H1 (cell line): ENCODE measurements at regions not wholly inside any gene's neighbourhood (a gene's known extent, or its start where the extent isn't known, plus 50 kb on each side); places are given as distances from the start of the nearest gene placed in this dataset.

Experiments
- CTCF ChIA-PET: fragments of 300-600 bp; sonication (Branson Sonifier 250); formaldehyde crosslinking; loops from one replicate; lab custom pipeline; 2021; ENCODE audit not compliant: partially characterized antibody; lab: Charles Lee
- POLR2A ChIA-PET: fragments of 300-600 bp; sonication (Branson Sonifier 250); formaldehyde crosslinking; loops from one replicate; lab custom pipeline; 2021; ENCODE audit warnings: inconsistent platforms; ENCODE audit not compliant: partially characterized antibody; lab: Charles Lee
- DNase-seq, 2 experiments: peaks; one replicate each; pipeline versions ENCODE4 v3.0.0 to v3.0.0-alpha.2; 2010 to 2022; ENCODE audit warnings: low spot score in 2 of 2, low read depth in 1 of 2, mixed read lengths in 1 of 2
- FAIRE-seq: peaks from 2 replicates; lab custom pipeline; 2011; peaks lifted over from hg19 to GRCh38; lab: Jason Lieb, UNC
- H2AFZ ChIP-seq: 2 replicates; pipeline ENCODE4 v1.8.1; 2012; ENCODE audit warnings: low read length, inconsistent platforms
- H2AK5ac ChIP-seq: 2 replicates; pipeline ENCODE4 v1.6.1; 2013; ENCODE audit warnings: low read depth, low read length
- H2BK120ac ChIP-seq: replicated peaks from 2 replicates; pipeline ENCODE3; 2013; ENCODE audit warnings: low read depth, low read length, inconsistent platforms
- H2BK12ac ChIP-seq: 2 replicates; pipeline ENCODE4 v1.6.1; 2013; ENCODE audit warnings: low read depth, low read length
- H2BK15ac ChIP-seq: 2 replicates; pipeline ENCODE4 v1.6.1; 2013; ENCODE audit warnings: low read length
- H2BK20ac ChIP-seq: 2 replicates; pipeline ENCODE4 v1.6.1; 2013; ENCODE audit warnings: low read length
- H2BK5ac ChIP-seq: 2 replicates; pipeline ENCODE4 v1.6.1; 2013; ENCODE audit warnings: low read depth, low read length
- H3K14ac ChIP-seq: 2 replicates; pipeline ENCODE4 v1.6.1; 2013; ENCODE audit warnings: inconsistent platforms; ENCODE audit not compliant: insufficient read length
- H3K18ac ChIP-seq: 2 replicates; pipeline ENCODE4 v1.6.1; 2013; ENCODE audit warnings: low read length; ENCODE audit errors: extremely low read depth
- H3K23ac ChIP-seq: 2 replicates; pipeline ENCODE4 v1.6.1; 2013; ENCODE audit warnings: inconsistent platforms; ENCODE audit not compliant: insufficient read length
- H3K23me2 ChIP-seq: 2 replicates; pipeline ENCODE4 v1.6.1; 2013; ENCODE audit warnings: low read depth, low read length
- H3K27ac ChIP-seq: 2 replicates; pipeline ENCODE4 v1.6.1; 2011; ENCODE audit warnings: low read depth, low read length, inconsistent platforms
- H3K27me3 ChIP-seq, 4 experiments: replicated peaks in 1 of 4; 1 replicate in 1 of 4; 2 replicates in 3 of 4; pipeline versions ENCODE4 v1.6.1 to v1.8.1; 2011 to 2013; ENCODE audit warnings: low read length in 3 of 4, mild to moderate bottlenecking in 3 of 4, inconsistent platforms in 2 of 4, mixed read lengths in 2 of 4, moderate library complexity in 1 of 4; ENCODE audit not compliant: control insufficient read depth in 3 of 4, insufficient read depth in 3 of 4; ENCODE audit errors: extremely low read depth in 1 of 4
- H3K36me3 ChIP-seq, 4 experiments: 2 replicates each; pipeline versions ENCODE4 v1.6.1 to v1.8.1; 2011 to 2013; ENCODE audit warnings: mild to moderate bottlenecking in 4 of 4, low read length in 3 of 4, moderate library complexity in 2 of 4, control low read depth in 1 of 4, inconsistent platforms in 1 of 4; ENCODE audit not compliant: insufficient read depth in 4 of 4, control insufficient read depth in 2 of 4
- H3K4ac ChIP-seq: replicated peaks from 2 replicates; pipeline ENCODE3; 2013; ENCODE audit warnings: low read length, low read depth, mixed read lengths, inconsistent platforms; ENCODE audit not compliant: insufficient read length
- H3K4me1 ChIP-seq, 4 experiments: replicated peaks in 1 of 4; 1 replicate in 1 of 4; 2 replicates in 3 of 4; pipeline versions ENCODE4 v1.6.1 to v1.8.1; 2011 to 2013; ENCODE audit warnings: low read length in 3 of 4, inconsistent platforms in 2 of 4, mixed read lengths in 1 of 4; ENCODE audit not compliant: insufficient read depth in 4 of 4, control insufficient read depth in 3 of 4
- H3K4me2 ChIP-seq, 2 experiments: 2 replicates each; pipeline versions ENCODE4 v1.6.1 to v1.8.1; 2011 to 2013; ENCODE audit warnings: low read depth in 2 of 2, low read length in 2 of 2, control low read depth in 1 of 2, inconsistent platforms in 1 of 2, mild to moderate bottlenecking in 1 of 2; ENCODE audit not compliant: insufficient read depth in 1 of 2
- H3K4me3 ChIP-seq, 4 experiments: fragments of 200-600, 300-600 bp in 1 of 4; sonication (generic), shearing (Covaris generic), sonication (Bioruptor Twin) in 1 of 4; 2 replicates each; pipeline versions ENCODE4 v1.5.1 to v1.8.1; 2011 to 2016; ENCODE audit warnings: low read length in 4 of 4, low read depth in 3 of 4, control low read depth in 2 of 4, inconsistent platforms in 2 of 4, mild to moderate bottlenecking in 2 of 4, mixed read lengths in 1 of 4, moderate library complexity in 1 of 4; ENCODE audit not compliant: insufficient read depth in 2 of 4; ENCODE audit errors: extremely low read depth in 1 of 4
- H3K56ac ChIP-seq: replicated peaks from 2 replicates; pipeline ENCODE3; 2013; ENCODE audit warnings: low read depth, mild to moderate bottlenecking, mixed read lengths, low read length, inconsistent platforms; ENCODE audit not compliant: insufficient read length
- H3K79me1 ChIP-seq: 2 replicates; pipeline ENCODE4 v1.6.1; 2013; ENCODE audit warnings: low read depth, low read length, control low read depth
- H3K79me2 ChIP-seq, 2 experiments: 2 replicates each; pipeline versions ENCODE4 v1.6.1 to v1.8.1; 2012 to 2013; ENCODE audit warnings: low read length in 2 of 2, mild to moderate bottlenecking in 2 of 2, inconsistent platforms in 1 of 2; ENCODE audit not compliant: insufficient read depth in 2 of 2, control insufficient read depth in 1 of 2
- H3K9ac ChIP-seq, 4 experiments: replicated peaks in 1 of 4; 1 replicate in 1 of 4; 2 replicates in 3 of 4; pipeline versions ENCODE4 v1.6.1 to v1.8.1; 2011 to 2013; ENCODE audit warnings: low read depth in 3 of 4, low read length in 3 of 4, control low read depth in 2 of 4, mild to moderate bottlenecking in 2 of 4, moderate library complexity in 2 of 4, inconsistent platforms in 1 of 4; ENCODE audit errors: extremely low read depth in 1 of 4
- H3K9me3 ChIP-seq, 2 experiments: 2 replicates each; pipeline versions ENCODE4 v1.6.1 to v1.8.1; 2012 to 2013; ENCODE audit warnings: mild to moderate bottlenecking in 2 of 2, moderate library complexity in 2 of 2, control low read depth in 1 of 2, inconsistent platforms in 1 of 2, low read depth in 1 of 2, low read length in 1 of 2, mixed read lengths in 1 of 2; ENCODE audit not compliant: insufficient read depth in 2 of 2
- H4K20me1 ChIP-seq, 2 experiments: replicated peaks in 1 of 2; 2 replicates each; pipeline versions ENCODE3 to v1.8.1; 2011 to 2013; ENCODE audit warnings: inconsistent platforms in 2 of 2, low read length in 2 of 2, mild to moderate bottlenecking in 1 of 2; ENCODE audit not compliant: insufficient read depth in 2 of 2, control insufficient read depth in 1 of 2
- H4K5ac ChIP-seq: 2 replicates; pipeline ENCODE4 v1.6.1; 2013; ENCODE audit warnings: low read length, low read depth, mixed read lengths, inconsistent platforms; ENCODE audit not compliant: insufficient read length
- H4K8ac ChIP-seq: 2 replicates; pipeline ENCODE4 v1.8.0; 2013; ENCODE audit warnings: mild to moderate bottlenecking, moderate library complexity, low read length, inconsistent platforms; ENCODE audit not compliant: insufficient read depth; ENCODE audit errors: extremely low read depth
- H4K91ac ChIP-seq: replicated peaks from 2 replicates; pipeline ENCODE3; 2013; ENCODE audit warnings: low read length, mixed read lengths, inconsistent platforms; ENCODE audit not compliant: insufficient read length
- BACH1 ChIP-seq: IDR thresholded peaks from 2 replicates; pipeline ENCODE4 v1.6.1; 2012; ENCODE audit warnings: low read length, improper control_type of control experiment
- CTBP2 ChIP-seq: IDR thresholded peaks from 2 replicates; pipeline ENCODE4 v1.7.0; 2011; ENCODE audit warnings: borderline replicate concordance, mild to moderate bottlenecking, moderate library complexity, mixed read lengths, low read length; ENCODE audit not compliant: insufficient read depth, insufficient read length
- EZH2 ChIP-seq: fragments of 200-600 bp; sonication (generic); IDR thresholded peaks from 2 replicates; pipeline ENCODE4 v1.7.1; 2012; ENCODE audit warnings: low read depth, mild to moderate bottlenecking, moderate library complexity, low read length, inconsistent platforms; ENCODE audit not compliant: severe bottlenecking
- FOSL1 ChIP-seq: IDR thresholded peaks from 2 replicates; pipeline ENCODE4 v1.6.1; 2011; ENCODE audit warnings: mild to moderate bottlenecking, low read depth, low read length, moderate library complexity; ENCODE audit not compliant: insufficient read depth
- PHF8 ChIP-seq: fragments of 200-600 bp; sonication (generic); conservative IDR thresholded peaks from 2 replicates; pipeline ENCODE4 v1.7.1; 2012; ENCODE audit warnings: low read depth, mild to moderate bottlenecking, inconsistent platforms, low read length, moderate library complexity
- SAP30 ChIP-seq: fragments of 300-600 bp; sonication (generic); IDR thresholded peaks from 2 replicates; pipeline ENCODE4 v1.7.1; 2012; ENCODE audit warnings: low read length, moderate library complexity, mild to moderate bottlenecking, inconsistent platforms; ENCODE audit not compliant: insufficient read depth, insufficient replicate concordance
- WGBS, 2 experiments: shearing (Covaris generic) in 1 of 2; methylation state at CpG; one replicate each; pipeline versions ENCODE4 v1.1.6 to v1.1.7; 2013 to 2015; ENCODE audit warnings: low lambda C conversion rate in 2 of 2, mixed read lengths in 2 of 2, inconsistent platforms in 1 of 2, low coverage in 1 of 2, missing lambda C conversion rate in 1 of 2; ENCODE audit not compliant: insufficient replicate concordance in 2 of 2, insufficient coverage in 1 of 2, insufficient read length in 1 of 2; ENCODE audit errors: extremely low coverage in 1 of 2, missing lambda C conversion rate in 1 of 2; 5-methylcytosine and 5-hydroxymethylcytosine counted together

DNA sequence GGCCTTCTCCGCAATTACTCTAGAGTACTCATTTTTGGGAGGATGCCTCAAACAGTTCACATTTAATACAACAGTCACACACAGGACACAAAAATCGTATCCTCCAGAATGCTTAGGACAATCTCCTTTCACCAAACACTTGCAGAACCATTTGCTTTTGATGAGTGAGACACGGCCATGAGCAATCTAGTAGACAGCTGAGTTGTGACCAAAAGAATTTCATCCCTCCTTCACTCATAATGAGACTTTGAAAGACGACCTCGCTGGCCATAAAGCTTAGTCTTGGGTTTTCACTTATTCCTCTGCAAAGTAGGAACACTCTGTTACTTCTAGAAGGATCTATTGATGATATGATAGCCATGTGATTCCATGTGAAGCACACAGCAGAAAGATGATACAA is 87.5 kb upstream of the SLC35G4 start:
- 75% methylated on average over 5 of the region's 5 CpGs; no CpG with 5 or more reads in 1 of the 2 experiments for WGBS, 2 experiments
- CTCF ChIA-PET, result interaction anchor here (1.1 to 6.5 kb wide), 2 partner anchors 31 to 124 kb away, joined by 3 to 36 read pairs; no protein-coding TSS in a partner anchor
- POLR2A ChIA-PET, result no interaction called here
- H3K79me1 ChIP-seq, result no peaks in the 10 kb centered on the region
- no peak overlapping the region for H2BK120ac ChIP-seq
- no peak overlapping the region for H3K18ac ChIP-seq
- H2BK15ac ChIP-seq, result no peak overlapping the region
- no peak overlapping the region for H3K23ac ChIP-seq
- H4K8ac ChIP-seq, result no peak overlapping the region
- H3K4ac ChIP-seq, result no peak overlapping the region
- peaks cover 0 to 2% (median under 1%) of the 10 kb centered on the region in 4 experiments; a peak in 5 of 7 replicates for H3K27me3 ChIP-seq
- FAIRE-seq (no peak), DNase-seq (no peak)
- no peak overlapping the region for H2BK5ac ChIP-seq
- no peaks in the 10 kb centered on the region for H3K36me3 ChIP-seq
- H2BK20ac ChIP-seq, result no peak overlapping the region
- no peak overlapping the region for H2BK12ac ChIP-seq
- no peak overlapping the region for H4K5ac ChIP-seq
- H3K79me2 ChIP-seq, result no peaks in the 10 kb centered on the region
- no peak overlapping the region for H3K14ac ChIP-seq
- H3K27ac ChIP-seq, result no peak overlapping the region
- TF ChIP-seq EZH2, result no peak
- no peak for TF ChIP-seq BACH1
- no peak for TF ChIP-seq PHF8
- TF ChIP-seq FOSL1, result no peak
- TF ChIP-seq CTBP2, result no peak
- no peak for TF ChIP-seq SAP30
- no peaks in the 10 kb centered on the region for H4K20me1 ChIP-seq
- no peaks in the 10 kb centered on the region for H3K23me2 ChIP-seq
- H2AFZ ChIP-seq, result no peak overlapping the region
- no peak overlapping the region for H3K9ac ChIP-seq
- no peak overlapping the region for H3K56ac ChIP-seq
- no peak overlapping the region for H3K4me3 ChIP-seq
- H3K9me3 ChIP-seq, result no peaks in the 10 kb centered on the region
- H2AK5ac ChIP-seq, result no peak overlapping the region
- H3K4me2 ChIP-seq, result no peak overlapping the region
- no peak overlapping the region for H4K91ac ChIP-seq
- H3K4me1 ChIP-seq, result no peaks in the 10 kb centered on the region; a peak in 1 of 7 replicates
